NCI-H146 treated with DMSO at 0.1 percent for 48 hours (cell line): ENCODE measurements at regions not wholly inside any gene's neighbourhood (a gene's known extent, or its start where the extent isn't known, plus 50 kb on each side); places are given as distances from the start of the nearest gene placed in this dataset.

Experiments used
- DNase-seq: peaks from one replicate; lab custom pipeline; 2025; ENCODE audit not compliant: unreplicated experiment; lab: John Stamatoyannopoulos, UW

- no peak for DNase-seq
These were observed 292.9 kb upstream of the SALL1 start for GRCh38 chr16:51443934-51444333.

- no peak for DNase-seq
These were observed 291.2 kb upstream of the SALL1 start for GRCh38 chr16:51442141-51442870.

GRCh38 chr16:51440131-51440889 lies 289.2 kb upstream of the SALL1 start:
- DNase-seq = no peak

GRCh38 chr16:51439271-51439670 lies 288.2 kb upstream of the SALL1 start:
- no peak for DNase-seq

- DNase-seq = no peak
These were observed 285.7 kb upstream of the SALL1 start for GRCh38 chr16:51436742-51437141.

GRCh38 chr16:51434567-51435198 lies 283.6 kb upstream of the SALL1 start:
- no peak for DNase-seq

- DNase-seq = no peak
These were observed 282.5 kb upstream of the SALL1 start for GRCh38 chr16:51433599-51433998.

- no peak for DNase-seq
These were observed 280.6 kb upstream of the SALL1 start for GRCh38 chr16:51431517-51432241.

GRCh38 chr16:51430716-51431369 lies 279.8 kb upstream of the SALL1 start:
- no peak for DNase-seq

- DNase-seq = no peak
These were observed 278.0 kb upstream of the SALL1 start for GRCh38 chr16:51429041-51429440.

GRCh38 chr16:51427085-51427484 lies 276.0 kb upstream of the SALL1 start:
- no peak for DNase-seq

- DNase-seq = no peak
These were observed 275.2 kb upstream of the SALL1 start for GRCh38 chr16:51426276-51426675.

GRCh38 chr16:51420247-51420646 lies 269.2 kb upstream of the SALL1 start:
- DNase-seq = no peak

GRCh38 chr16:51419768-51420167 lies 268.7 kb upstream of the SALL1 start:
- DNase-seq = no peak

- no peak for DNase-seq
These were observed 267.2 kb upstream of the SALL1 start for GRCh38 chr16:51418258-51418657.

- no peak for DNase-seq
These were observed 265.9 kb upstream of the SALL1 start for GRCh38 chr16:51416926-51417325.

- no peak for DNase-seq
These were observed 259.1 kb upstream of the SALL1 start for GRCh38 chr16:51410125-51410524.

GRCh38 chr16:51409001-51409675 lies 258.1 kb upstream of the SALL1 start:
- DNase-seq = no peak

GRCh38 chr16:51408357-51408756 lies 257.3 kb upstream of the SALL1 start:
- no peak for DNase-seq

GRCh38 chr16:51407921-51408320 lies 256.9 kb upstream of the SALL1 start:
- no peak for DNase-seq
